Stimulated activated CD4-positive, alpha-beta T cell treated with anti-CD3 and anti-CD28 coated beads, Interleukin-4, amount 100 ng/mL, for 48 hours (primary cell): ENCODE measurements at regions not wholly inside any gene's neighbourhood (a gene's known extent, or its start where the extent isn't known, plus 50 kb on each side); places are given as distances from the start of the nearest gene placed in this dataset.
"Not testable (repeated sequence)": the region's sequence is repeated elsewhere in the genome, so short reads cannot be mapped to it uniquely, and the experiment has no call there.

Source experiments
- DNase-seq, 2 donors: peaks; one replicate each; pipeline ENCODE4 v3.0.0-alpha.2; 2020; ENCODE audit warnings: low read depth in 2 of 2

GRCh38 chr19:28540385-28540784 lies 672.6 kb downstream of the UQCRFS1 start:
- not testable (repeated sequence) for DNase-seq

GRCh38 chr19:28539759-28540158 lies 673.2 kb downstream of the UQCRFS1 start:
- DNase-seq: no peak

- DNase-seq: not testable (repeated sequence)
Observed at GRCh38 chr19:28538579-28538978, 674.4 kb downstream of the UQCRFS1 start.

- DNase-seq: no peak
Observed at GRCh38 chr19:28537896-28538295, 675.1 kb downstream of the UQCRFS1 start.

- DNase-seq: no peak
Observed at GRCh38 chr19:28537079-28537478, 675.9 kb downstream of the UQCRFS1 start.

- no peak for DNase-seq
Observed at GRCh38 chr19:28535352-28535775, 677.6 kb downstream of the UQCRFS1 start.

- no peak for DNase-seq
Observed at GRCh38 chr19:28534766-28535351, 678.1 kb downstream of the UQCRFS1 start.

- no peak for DNase-seq
Observed at GRCh38 chr19:28532765-28533341, 680.1 kb downstream of the UQCRFS1 start.

- no peak for DNase-seq
Observed at GRCh38 chr19:28531979-28532378, 681.0 kb downstream of the UQCRFS1 start.

- no peak for DNase-seq
Observed at GRCh38 chr19:28530406-28531035, 682.4 kb downstream of the UQCRFS1 start.

- no peak for DNase-seq
Observed at GRCh38 chr19:28526038-28526437, 686.9 kb downstream of the UQCRFS1 start.

- no peak for DNase-seq
Observed at GRCh38 chr19:28523619-28524018, 689.3 kb downstream of the UQCRFS1 start.

GRCh38 chr19:28522545-28522922 lies 690.4 kb downstream of the UQCRFS1 start:
- DNase-seq: no peak

GRCh38 chr19:28521614-28522544 lies 691.1 kb downstream of the UQCRFS1 start:
- no peak for DNase-seq

- no peak for DNase-seq
Observed at GRCh38 chr19:28520998-28521568, 691.9 kb downstream of the UQCRFS1 start.

- DNase-seq: no peak
Observed at GRCh38 chr19:28519952-28520861, 692.7 kb downstream of the UQCRFS1 start.

- DNase-seq: no peak
Observed at GRCh38 chr19:28519218-28519779, 693.7 kb downstream of the UQCRFS1 start.

- DNase-seq: no peak
Observed at GRCh38 chr19:28516415-28516872, 696.5 kb downstream of the UQCRFS1 start.

GRCh38 chr19:28514166-28514565 lies 698.8 kb downstream of the UQCRFS1 start:
- no peak for DNase-seq

GRCh38 chr19:28511655-28512054 lies 701.3 kb downstream of the UQCRFS1 start:
- no peak for DNase-seq
